ENCODE measurements at regions not wholly inside any gene's neighbourhood (a gene's known extent, or its start where the extent isn't known, plus 50 kb on each side); places are given as distances from the start of the nearest gene placed in this dataset.
"Not testable (repeated sequence)": the region's sequence is repeated elsewhere in the genome, so short reads cannot be mapped to it uniquely, and the experiment has no call there.

GRCh38 chr4:134867027-134867426 lies 665.4 kb upstream of the PABPC4L start:
- H3K27me3 ChIP-seq, result no peaks in the 10 kb centered on the region
- no peaks in the 10 kb centered on the region for H3K9me3 ChIP-seq
- no peak overlapping the region for H3K4me3 ChIP-seq
- H3K27ac ChIP-seq (replicated peaks in 1 of 4), result no peak overlapping the region
- no peak for DNase-seq (ENCODE audit: extremely low spot score)
- H3K4me1 ChIP-seq, result no peaks in the 10 kb centered on the region
- no peak for TF ChIP-seq POLR2A (IDR thresholded peaks at IDR 0.05; ENCODE audit: low read depth)
- TF ChIP-seq POLR2AphosphoS5 (IDR thresholded peaks at IDR 0.05), result no peak
- TF ChIP-seq CTCF (IDR thresholded peaks at IDR 0.05), result no peak
- TF ChIP-seq EP300 (IDR thresholded peaks at IDR 0.05), result no peak
- intact Hi-C loops (cut with DNase I), result no loop called here
- H3K36me3 ChIP-seq, result no peaks in the 10 kb centered on the region

- WGBS, result 78% methylated on average over 1 of the region's 1 CpG
- intact Hi-C loops (cut with DNase I), result no loop called here
- no peaks in the 10 kb centered on the region for H3K4me1 ChIP-seq
- H3K36me3 ChIP-seq, result no peaks in the 10 kb centered on the region
- TF ChIP-seq EP300 (IDR thresholded peaks at IDR 0.05) (no peak), POLR2AphosphoS5 (IDR thresholded peaks at IDR 0.05) (no peak), POLR2A (IDR thresholded peaks at IDR 0.05; ENCODE audit: low read depth) (no peak), CTCF (IDR thresholded peaks at IDR 0.05) (no peak)
- H3K9me3 ChIP-seq, result no peaks in the 10 kb centered on the region
- no peak for DNase-seq (ENCODE audit: extremely low spot score)
- H3K4me3 ChIP-seq, result no peak overlapping the region
- no peak overlapping the region for H3K27ac ChIP-seq (replicated peaks in 1 of 4)
- H3K27me3 ChIP-seq, result no peaks in the 10 kb centered on the region
Observed at GRCh38 chr4:134865675-134866074, 664.1 kb upstream of the PABPC4L start.

- Histone ChIP-seq H3K27me3 (no peaks in the 10 kb centered on the region), H3K4me3 (no peak overlapping the region), H3K9me3 (no peaks in the 10 kb centered on the region), H3K27ac (replicated peaks in 1 of 4) (no peak overlapping the region), H3K4me1 (no peaks in the 10 kb centered on the region), H3K36me3 (no peaks in the 10 kb centered on the region)
- no peak for TF ChIP-seq CTCF (IDR thresholded peaks at IDR 0.05)
- TF ChIP-seq POLR2AphosphoS5 (IDR thresholded peaks at IDR 0.05), result no peak
- no peak for TF ChIP-seq POLR2A (IDR thresholded peaks at IDR 0.05; ENCODE audit: low read depth)
- TF ChIP-seq EP300 (IDR thresholded peaks at IDR 0.05), result no peak
- WGBS, result 87% methylated on average over 2 of the region's 2 CpGs
- intact Hi-C loops (cut with DNase I), result no loop called here
- no peak for DNase-seq (ENCODE audit: extremely low spot score)
Observed at GRCh38 chr4:134862116-134862515, 660.5 kb upstream of the PABPC4L start.

GRCh38 chr4:134848681-134849080 lies 647.1 kb upstream of the PABPC4L start:
- WGBS, result 95% methylated on average over 2 of the region's 2 CpGs
- TF ChIP-seq POLR2AphosphoS5 (IDR thresholded peaks at IDR 0.05) (no peak), EP300 (IDR thresholded peaks at IDR 0.05) (no peak), POLR2A (IDR thresholded peaks at IDR 0.05; ENCODE audit: low read depth) (no peak), CTCF (IDR thresholded peaks at IDR 0.05) (no peak)
- H3K36me3 ChIP-seq, result no peaks in the 10 kb centered on the region
- no peak overlapping the region for H3K27ac ChIP-seq (replicated peaks in 1 of 4)
- H3K9me3 ChIP-seq, result no peaks in the 10 kb centered on the region
- no peaks in the 10 kb centered on the region for H3K27me3 ChIP-seq
- no peaks in the 10 kb centered on the region for H3K4me1 ChIP-seq
- H3K4me3 ChIP-seq, result no peak overlapping the region
- intact Hi-C loops (cut with DNase I), result no loop called here
- DNase-seq (ENCODE audit: extremely low spot score), result no peak

- H3K27ac ChIP-seq (replicated peaks in 1 of 4); DNase-seq (ENCODE audit: extremely low spot score); H3K4me1 ChIP-seq; H3K36me3 ChIP-seq; intact Hi-C loops (cut with DNase I); H3K4me3 ChIP-seq; H3K27me3 ChIP-seq: not testable (repeated sequence)
- peaks cover 0 to 15% (median 5%) of the 10 kb centered on the region in 4 donors for H3K9me3 ChIP-seq
- 90% methylated on average over 7 of the region's 7 CpGs for WGBS
Observed at GRCh38 chr4:134830741-134831140, 629.2 kb upstream of the PABPC4L start.
